SK-N-MC (cell line): ENCODE measurements at regions not wholly inside any gene's neighbourhood (a gene's known extent, or its start where the extent isn't known, plus 50 kb on each side); places are given as distances from the start of the nearest gene placed in this dataset.

Source experiments
- EZH2 ChIP-seq: fragments of 200-600 bp; sonication (generic); IDR thresholded peaks from one replicate; pipeline ENCODE4 v1.6.1; 2017; ENCODE audit warnings: antibody characterized with exemption
- FOXP2 ChIP-seq: optimal IDR thresholded peaks from 2 replicates; pipeline ENCODE3; 2011; ENCODE audit warnings: mild to moderate bottlenecking, moderate library complexity; ENCODE audit not compliant: insufficient read depth; ENCODE audit errors: extremely low read length, control extremely low read depth
- POLR2AphosphoS5 ChIP-seq: IDR thresholded peaks from 2 replicates; pipeline ENCODE4 v1.6.1; 2012; ENCODE audit warnings: mild to moderate bottlenecking, low read depth, low read length, borderline replicate concordance

DNA sequence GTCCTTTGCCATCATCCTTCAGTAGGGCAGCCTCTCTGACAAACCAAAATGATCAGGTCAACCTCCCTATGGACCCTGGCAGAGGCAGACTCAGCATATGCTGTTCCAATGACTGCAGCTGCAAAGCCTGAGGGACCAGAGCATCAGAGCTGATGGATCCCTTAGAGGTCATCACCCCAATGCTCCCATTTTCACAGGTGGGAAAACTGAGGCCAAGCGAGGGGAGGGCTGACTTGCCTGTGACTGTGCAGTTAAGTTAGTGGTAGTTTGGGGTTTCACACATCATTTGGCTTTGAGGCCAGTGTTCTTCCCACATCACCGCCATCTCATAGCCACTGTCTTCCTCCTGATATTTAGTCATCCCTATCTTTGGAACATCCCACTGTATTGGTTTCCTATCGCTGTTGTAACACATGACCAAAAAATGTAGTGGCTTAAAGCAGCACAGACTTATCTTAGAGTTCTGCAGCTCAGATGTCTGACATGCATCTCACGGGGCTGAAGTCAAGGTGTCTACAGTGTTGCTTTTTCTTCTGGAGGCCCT, 69.3 kb upstream of the PDZD8 start:
- no peak for TF ChIP-seq POLR2AphosphoS5
- TF ChIP-seq EZH2 = no peak
- no peak for TF ChIP-seq FOXP2
